ENCODE measurements at regions not wholly inside any gene's neighbourhood (a gene's known extent, or its start where the extent isn't known, plus 50 kb on each side); places are given as distances from the start of the nearest gene placed in this dataset.

DNA sequence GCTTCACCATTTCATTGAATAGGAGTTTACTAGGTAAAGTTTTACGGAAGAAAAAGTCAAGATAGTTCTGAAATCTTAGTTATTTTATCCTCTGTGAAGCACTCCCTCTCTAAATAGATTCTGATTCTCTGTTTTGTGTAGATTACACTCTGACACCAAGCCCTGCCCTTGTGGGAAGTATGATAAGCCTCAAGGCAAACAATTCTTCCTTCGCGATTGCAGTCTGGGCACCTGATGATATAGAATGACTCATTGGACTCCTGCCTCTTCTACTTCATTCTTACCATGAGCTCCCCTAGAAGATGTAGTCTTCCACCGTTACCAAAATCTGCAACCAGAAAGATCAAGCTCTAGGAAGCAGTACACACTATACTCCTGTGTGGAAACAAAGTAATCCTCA is 626.9 kb upstream of the PTGER4 start:
- no peak for DNase-seq (ENCODE audit: low read depth in 2 of 2)

GRCh38 chr5:40046792-40047191 is 622.0 kb upstream of the DAB2 start:
- DNase-seq (ENCODE audit: low read depth in 2 of 2) = no peak

DNA sequence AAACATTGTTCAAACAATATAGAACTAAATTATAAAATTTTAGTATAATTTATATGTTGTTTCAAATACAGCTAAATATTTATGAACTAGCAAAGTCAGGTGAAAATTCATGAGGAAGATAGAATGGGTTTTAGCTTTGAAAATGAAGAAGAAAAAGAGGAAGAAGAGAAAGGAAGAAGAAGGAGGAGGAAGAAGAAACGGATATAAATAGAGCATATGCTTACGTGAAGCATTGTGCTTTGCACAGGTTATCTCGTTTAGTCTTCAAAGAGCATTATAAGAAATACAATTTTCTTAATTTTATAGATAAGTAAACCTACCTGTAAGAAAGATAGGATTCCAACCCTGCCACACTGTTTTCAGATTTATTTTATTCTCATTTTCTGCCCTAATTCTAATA is 620.6 kb upstream of the DAB2 start:
- DNase-seq (ENCODE audit: low read depth in 2 of 2) = no peak

DNA sequence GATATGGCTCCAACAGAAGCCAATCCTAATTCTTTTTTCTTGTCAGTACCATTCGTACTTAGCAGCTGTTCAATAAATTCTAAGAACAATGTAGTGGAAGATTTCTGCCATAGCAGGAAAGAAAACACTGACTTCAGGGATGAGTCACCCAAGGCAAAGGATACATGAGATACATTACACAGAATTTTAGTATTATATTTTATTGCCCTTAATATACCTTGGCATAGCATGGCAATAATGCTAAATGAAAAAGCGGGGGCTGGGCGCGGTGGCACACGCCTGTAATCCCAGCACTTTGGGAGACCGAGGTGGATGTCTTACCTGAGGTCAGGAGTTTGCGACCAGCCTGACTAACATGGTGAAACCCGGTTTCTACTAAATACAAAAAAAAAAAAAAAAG is 619.1 kb upstream of the DAB2 start:
- no peak for DNase-seq (ENCODE audit: low read depth in 2 of 2)

GRCh38 chr5:40041452-40041851 is 616.7 kb upstream of the DAB2 start:
- no peak for DNase-seq (ENCODE audit: low read depth in 2 of 2)

GRCh38 chr5:40037713-40038112 is 612.9 kb upstream of the DAB2 start:
- no peak for DNase-seq (ENCODE audit: low read depth in 2 of 2)

- DNase-seq (ENCODE audit: low read depth in 2 of 2) = no peak
These were observed 609.7 kb upstream of the DAB2 start for GRCh38 chr5:40034441-40034840.

DNA sequence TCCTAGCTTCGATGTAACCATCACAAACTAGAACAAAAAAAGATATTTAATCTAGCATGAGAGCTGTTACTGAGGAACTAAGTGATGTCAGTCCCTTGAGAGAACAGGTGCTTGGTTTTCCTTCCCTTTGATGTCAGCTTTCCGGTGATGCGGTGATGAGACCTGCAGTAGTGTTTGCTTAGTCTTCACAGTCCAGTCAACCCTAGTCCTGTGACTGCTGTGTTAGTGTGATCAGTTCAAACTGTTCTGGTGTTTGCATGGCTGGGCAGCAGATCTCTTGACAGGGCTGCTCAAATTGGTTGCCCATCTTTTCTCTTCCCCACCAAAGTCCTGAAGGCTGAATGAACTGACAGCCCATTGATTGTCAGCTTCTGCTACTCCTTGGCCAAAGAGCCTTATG is 608.6 kb upstream of the DAB2 start:
- DNase-seq (ENCODE audit: low read depth in 2 of 2) = no peak

DNA sequence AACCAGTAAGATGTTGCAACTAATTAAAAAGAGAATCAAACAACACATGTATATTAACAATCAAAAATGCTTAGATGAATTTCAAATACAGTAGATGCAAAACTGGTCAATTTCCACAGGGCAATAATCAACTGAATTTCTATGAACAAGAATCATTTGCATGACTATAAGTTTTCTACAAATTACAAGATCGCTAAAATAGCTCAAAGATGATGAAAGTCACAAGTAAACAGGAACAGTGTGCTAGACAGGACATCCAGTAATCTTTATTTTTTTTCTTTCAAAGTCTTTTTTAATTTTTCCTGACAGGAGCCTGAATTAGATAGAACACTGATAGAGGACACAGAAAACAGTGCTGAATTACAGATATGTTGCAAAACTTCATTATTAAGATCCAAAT is 608.2 kb upstream of the DAB2 start:
- DNase-seq (ENCODE audit: low read depth in 2 of 2) = no peak

DNA sequence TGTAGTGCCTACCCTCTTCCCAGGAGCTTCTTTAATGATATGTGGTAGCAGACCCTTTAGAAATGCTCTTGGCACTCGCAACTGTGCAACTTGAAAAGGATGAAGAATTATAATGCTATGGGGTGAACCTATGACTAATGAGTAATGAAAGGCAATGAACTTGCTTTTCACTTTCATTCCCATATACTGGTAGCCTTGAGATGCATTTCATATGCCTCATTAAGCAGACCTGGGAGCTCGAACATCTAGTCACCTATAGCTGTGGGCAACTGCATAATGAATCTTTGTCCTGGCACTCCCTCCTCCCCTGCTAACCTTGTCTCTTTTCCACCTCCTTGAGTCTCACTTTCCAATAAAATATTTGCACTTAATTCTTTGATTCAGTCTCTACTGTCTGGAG is 605.9 kb upstream of the DAB2 start:
- DNase-seq (ENCODE audit: low read depth in 2 of 2) = no peak

DNA sequence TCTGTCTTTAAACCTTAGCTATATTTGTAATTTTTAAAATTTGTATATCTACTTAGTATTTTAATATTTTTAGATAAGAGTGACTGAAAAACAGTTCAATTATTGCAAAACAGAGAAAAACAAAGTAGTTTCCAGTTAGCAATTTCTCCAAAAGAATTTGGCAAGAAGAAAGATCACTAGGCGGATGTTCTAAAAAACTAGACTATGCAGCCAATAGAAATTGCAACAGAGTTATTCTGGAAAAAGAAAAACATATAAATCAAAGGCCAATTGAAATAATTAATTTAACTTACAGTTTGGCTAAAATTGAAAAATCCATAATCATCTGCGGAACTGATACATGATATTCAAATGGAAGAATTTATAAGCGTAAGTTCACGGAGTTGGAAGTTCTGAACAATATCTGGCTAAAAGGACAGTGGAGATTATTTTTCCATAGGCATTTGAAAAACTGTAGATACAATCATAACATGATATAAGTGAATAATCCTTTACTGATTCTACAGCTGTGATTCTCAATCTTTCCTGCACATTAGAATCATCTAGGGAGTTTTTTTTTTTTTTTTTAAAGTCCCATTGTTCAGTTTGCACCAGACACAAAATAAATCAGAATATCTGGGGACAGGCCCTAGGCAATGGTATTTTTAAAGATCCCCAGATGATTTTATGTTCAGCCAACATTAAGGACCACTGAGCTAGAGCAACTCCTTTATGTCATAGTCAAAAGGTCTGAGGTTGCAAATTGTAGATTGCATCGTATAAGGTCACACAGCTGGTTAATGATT is 605.1 kb upstream of the DAB2 start:
- no peak for DNase-seq (ENCODE audit: low read depth in 2 of 2)

DNA sequence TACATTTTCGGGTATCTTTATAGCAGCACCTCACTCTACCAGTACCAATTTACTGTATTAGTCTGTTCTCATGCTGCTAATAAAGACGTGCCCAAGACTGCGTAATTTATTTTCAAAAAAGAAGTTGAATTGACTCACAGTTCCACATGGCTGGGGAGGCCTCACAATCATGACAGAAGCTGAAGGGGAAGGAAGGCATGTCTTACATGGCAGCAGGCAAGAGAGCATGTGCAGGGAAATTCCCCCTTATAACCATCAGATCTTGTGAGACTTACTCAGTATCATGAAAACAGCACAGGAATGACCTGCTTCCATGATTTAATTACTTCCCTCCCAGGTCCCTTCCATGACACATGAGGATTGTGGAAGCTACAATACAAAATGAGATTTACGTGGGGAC is 602.6 kb upstream of the DAB2 start:
- no peak for DNase-seq (ENCODE audit: low read depth in 2 of 2)

DNA sequence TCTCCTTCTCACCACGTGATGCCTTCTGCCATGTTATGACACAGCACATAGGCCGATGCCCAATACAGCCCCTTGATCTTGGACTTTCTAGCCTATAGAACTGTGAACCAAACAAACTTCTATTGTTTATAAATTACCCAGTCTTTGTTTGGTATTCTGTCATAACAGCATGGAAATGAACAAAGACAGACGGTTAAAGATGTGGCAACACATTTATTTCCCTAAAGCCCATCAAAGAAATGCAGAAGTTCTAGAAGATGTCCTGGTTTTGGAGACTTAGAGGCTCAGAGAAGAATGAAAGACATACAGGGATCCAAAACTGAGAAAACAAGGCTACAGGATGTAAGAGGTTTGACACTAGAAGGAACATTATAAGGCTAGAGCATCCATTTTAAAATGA is 600.8 kb upstream of the DAB2 start:
- no peak for DNase-seq (ENCODE audit: low read depth in 2 of 2)

- no peak for DNase-seq (ENCODE audit: low read depth in 2 of 2)
These were observed 597.3 kb upstream of the DAB2 start for GRCh38 chr5:40022057-40022456.

GRCh38 chr5:40021007-40021406 is 596.2 kb upstream of the DAB2 start:
- DNase-seq (ENCODE audit: low read depth in 2 of 2) = no peak

- no peak for DNase-seq (ENCODE audit: low read depth in 2 of 2)
These were observed 593.1 kb upstream of the DAB2 start for GRCh38 chr5:40017918-40018317.

- no peak for DNase-seq (ENCODE audit: low read depth in 2 of 2)
These were observed 592.4 kb upstream of the DAB2 start for GRCh38 chr5:40017135-40017534.

GRCh38 chr5:40010436-40010835 is 585.7 kb upstream of the DAB2 start:
- no peak for DNase-seq (ENCODE audit: low read depth in 2 of 2)

- DNase-seq (ENCODE audit: low read depth in 2 of 2) = no peak
These were observed 581.5 kb upstream of the DAB2 start for GRCh38 chr5:40006260-40006659.

DNA sequence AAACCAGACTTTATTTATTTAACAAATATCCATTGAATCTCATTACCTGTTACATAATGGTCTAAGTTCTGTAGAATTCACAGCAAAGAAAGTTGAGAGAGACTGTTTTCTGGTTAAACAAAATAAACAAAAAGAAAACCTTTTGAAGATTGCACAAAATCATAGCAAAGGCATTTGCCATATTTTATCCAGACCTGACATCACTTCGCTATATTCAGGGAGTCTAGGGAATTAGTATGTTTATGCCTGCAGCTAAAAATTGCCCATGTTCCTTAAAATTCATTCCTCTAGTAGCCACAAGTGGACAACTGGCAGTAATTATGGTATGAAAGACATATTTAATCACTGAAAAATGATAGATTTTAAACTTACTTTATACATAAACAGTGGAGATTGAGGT is 577.0 kb upstream of the DAB2 start:
- no peak for DNase-seq (ENCODE audit: low read depth in 2 of 2)

- DNase-seq (ENCODE audit: low read depth in 2 of 2) = no peak
These were observed 573.7 kb upstream of the DAB2 start for GRCh38 chr5:39998518-39998917.

DNA sequence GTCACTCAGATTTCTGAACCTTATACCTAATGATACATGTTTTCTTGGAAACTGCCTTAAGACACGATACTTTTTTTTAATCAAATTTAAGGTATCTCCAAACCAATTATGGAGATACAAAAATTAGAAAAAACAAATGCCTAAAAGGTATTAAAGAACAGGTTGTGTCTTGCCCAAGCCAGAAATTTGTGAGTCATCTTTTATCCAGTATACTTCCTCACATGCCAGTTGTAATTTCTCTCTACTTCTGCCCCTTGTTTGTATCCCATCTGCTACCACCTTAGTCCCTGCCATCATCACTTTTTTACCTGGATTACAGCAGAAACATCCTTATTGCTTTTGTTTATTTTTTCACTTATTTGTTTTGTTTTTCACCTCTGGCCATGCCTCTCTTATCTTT is 571.2 kb upstream of the DAB2 start:
- DNase-seq (ENCODE audit: low read depth in 2 of 2) = no peak

DNA sequence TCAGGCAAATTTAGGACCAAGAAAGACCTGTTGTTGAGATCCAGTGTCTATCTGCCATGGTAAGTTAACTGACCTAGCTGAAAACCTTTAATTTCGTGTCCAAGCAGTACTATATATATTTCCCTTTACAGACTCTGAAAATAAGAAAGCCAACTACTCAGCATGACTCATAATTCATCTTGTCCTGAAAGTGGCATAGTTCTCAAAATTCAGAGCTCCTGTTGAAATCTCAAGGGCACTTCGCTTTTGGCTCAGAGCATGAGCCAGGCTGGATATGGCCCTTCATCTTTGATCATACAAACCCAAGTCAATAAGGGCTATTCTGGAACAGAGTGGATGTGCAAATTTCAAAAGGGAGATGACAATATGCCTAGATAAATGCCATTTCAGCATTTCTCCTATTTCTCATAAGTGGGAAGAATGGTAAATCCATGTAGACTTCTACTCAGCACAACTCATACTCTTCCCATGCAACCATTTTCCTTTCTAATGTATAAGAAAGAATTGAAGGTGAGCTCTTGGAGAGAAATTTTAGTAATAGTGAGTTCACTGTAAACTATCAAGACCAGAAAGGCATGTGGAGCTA is 567.9 kb upstream of the DAB2 start:
- no peak for DNase-seq (ENCODE audit: low read depth in 2 of 2)

- no peak for DNase-seq (ENCODE audit: low read depth in 2 of 2)
These were observed 561.8 kb upstream of the DAB2 start for GRCh38 chr5:39986614-39987013.
